Skin of body (tissue), 1 donor: ENCODE measurements at regions not wholly inside any gene's neighbourhood (a gene's known extent, or its start where the extent isn't known, plus 50 kb on each side); places are given as distances from the start of the nearest gene placed in this dataset.

Experiments used
- DNase-seq: peaks from one replicate; lab custom pipeline; 2025; lab: John Stamatoyannopoulos, UW

DNA sequence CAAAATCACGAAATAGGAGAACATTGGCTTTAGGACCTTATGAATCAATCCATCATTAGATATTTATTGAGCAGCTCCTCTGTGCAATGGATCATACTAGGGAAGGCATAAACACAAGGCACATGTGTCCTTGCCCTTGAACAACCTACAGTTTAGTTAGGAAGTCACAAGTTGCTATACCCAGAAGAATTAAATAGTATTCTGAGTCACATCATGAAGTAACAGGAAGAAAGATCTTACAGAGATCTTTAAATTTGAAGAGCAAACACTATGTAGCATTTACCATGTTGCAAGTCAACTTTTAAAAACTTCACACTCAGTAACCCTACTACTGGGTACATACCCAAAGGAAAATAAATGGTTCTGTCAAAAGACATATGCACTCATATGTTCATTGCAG lies 355.2 kb upstream of the SLC14A2 start:
- no peak for DNase-seq

GRCh38 chr18:45266023-45266422 lies 349.3 kb upstream of the SLC14A2 start:
- DNase-seq: no peak

GRCh38 chr18:45267622-45268021 lies 347.7 kb upstream of the SLC14A2 start:
- no peak for DNase-seq

- DNase-seq: no peak
Observed at GRCh38 chr18:45268583-45268982, 346.7 kb upstream of the SLC14A2 start.

GRCh38 chr18:45270289-45270771 lies 344.9 kb upstream of the SLC14A2 start:
- no peak for DNase-seq

GRCh38 chr18:45274026-45274425 lies 341.2 kb upstream of the SLC14A2 start:
- no peak for DNase-seq

GRCh38 chr18:45275367-45276113 lies 339.7 kb upstream of the SLC14A2 start:
- no peak for DNase-seq

DNA sequence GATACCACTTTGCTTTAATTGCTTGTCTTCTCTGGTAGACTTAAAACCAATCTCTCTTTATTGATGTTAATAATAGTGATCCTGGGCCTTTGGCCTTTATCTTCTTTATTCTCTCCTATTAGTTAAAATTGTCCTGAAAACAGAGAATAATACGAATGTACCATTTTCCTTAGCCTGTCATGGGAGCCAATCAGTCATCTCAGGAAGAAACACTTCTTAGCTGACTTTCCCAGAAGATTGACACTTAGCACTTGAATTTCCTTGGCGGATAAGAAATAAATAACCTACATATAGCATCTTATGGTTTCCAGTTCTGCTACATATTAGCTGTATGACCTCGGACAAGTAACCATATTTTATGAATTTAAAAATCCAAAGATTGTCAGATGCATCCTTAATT lies 338.4 kb upstream of the SLC14A2 start:
- no peak for DNase-seq

DNA sequence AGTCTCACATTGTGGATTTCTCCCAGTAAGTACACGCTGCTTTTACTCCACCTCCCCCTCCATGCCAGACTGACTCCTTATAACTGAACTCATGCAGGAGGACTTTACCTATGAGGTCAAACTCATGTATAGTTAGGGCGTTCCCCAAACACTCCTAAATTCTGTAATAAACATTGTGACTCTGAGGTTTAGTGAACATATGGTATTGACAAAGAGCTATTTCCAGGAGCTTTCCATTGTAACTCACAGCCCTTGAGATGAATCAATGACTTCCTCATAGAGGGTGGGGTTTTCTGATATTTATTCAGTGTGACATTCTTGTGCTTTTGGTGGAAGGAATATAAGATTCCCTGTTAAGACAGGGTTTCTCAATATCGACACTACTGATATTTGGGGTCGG lies 337.4 kb upstream of the SLC14A2 start:
- DNase-seq: no peak

GRCh38 chr18:45280481-45281276 lies 334.6 kb upstream of the SLC14A2 start:
- no peak for DNase-seq

DNA sequence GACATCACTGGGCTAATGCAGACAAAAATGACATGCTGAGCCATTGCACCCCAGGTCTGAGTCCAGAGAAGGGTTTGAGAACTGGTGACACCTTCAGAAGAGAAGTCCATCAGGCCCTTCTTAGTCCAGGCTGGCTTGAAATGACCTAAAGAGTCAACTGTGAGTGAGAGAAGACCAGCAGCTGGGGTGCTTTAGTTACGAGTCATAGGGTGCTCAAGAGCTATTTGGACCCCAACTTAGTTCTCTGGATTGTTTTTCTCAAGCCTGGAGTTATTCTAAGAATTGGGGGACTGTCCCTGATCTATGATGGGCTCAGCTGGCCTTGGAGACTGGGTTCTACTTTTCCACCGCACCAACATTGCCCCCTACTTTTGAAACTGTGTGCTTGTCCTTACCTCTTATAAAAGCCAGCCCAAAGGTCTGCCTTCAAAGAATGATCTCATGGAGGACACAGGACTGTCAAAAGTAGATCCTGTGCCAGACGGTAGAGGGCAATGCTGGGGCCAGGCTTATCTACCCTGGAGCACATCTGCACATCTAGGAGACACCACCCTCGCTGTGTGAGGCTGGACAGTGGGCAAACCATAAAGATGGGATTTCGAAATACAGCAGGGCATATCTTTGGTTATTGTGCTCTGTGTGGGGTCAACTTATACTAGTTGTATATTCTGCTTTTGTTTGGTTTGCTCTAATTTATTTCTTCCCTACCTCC lies 333.0 kb upstream of the SLC14A2 start:
- no peak for DNase-seq

DNA sequence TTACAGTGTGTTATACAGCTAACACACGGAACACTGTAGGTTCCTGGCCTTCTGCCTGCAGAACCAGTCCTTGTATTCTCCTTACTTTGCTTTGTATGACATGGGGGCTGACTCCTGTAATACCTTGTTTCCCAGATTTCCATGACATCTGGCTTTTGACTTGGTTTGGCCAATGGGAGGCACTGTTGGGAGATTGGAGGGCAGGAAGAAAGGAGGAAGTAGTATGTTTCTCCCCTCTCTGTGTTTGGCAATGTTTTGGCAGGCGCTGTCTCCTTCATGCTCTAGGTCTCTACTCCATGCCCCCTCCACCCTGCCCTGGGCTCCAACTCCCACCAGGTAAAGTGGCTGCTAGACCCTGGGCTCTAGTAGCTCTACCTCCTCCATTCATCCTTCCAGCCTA lies 331.1 kb upstream of the SLC14A2 start:
- DNase-seq: no peak

- DNase-seq: no peak
Observed at GRCh38 chr18:45284851-45285250, 330.4 kb upstream of the SLC14A2 start.

- DNase-seq: no peak
Observed at GRCh38 chr18:45285251-45285650, 330.0 kb upstream of the SLC14A2 start.

DNA sequence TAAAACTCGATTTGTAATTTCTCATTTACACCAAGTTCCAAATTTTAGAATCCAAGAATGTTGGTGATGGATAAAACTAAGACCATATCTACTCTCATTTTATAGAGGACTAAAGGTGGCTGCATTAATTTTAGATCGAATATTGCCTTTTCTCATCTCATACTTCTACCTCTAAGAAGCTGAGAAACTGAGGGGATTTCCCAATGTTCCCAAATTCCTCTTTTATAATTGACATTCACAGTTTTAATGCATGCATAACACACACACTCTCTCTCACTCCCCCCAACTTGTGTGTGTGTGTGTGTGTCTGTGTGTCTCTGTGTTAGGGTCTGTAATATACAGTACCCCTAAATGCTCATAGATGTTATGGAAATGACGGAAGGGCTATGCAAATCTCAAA lies 328.8 kb upstream of the SLC14A2 start:
- no peak for DNase-seq

- no peak for DNase-seq
Observed at GRCh38 chr18:45287531-45287930, 327.7 kb upstream of the SLC14A2 start.

DNA sequence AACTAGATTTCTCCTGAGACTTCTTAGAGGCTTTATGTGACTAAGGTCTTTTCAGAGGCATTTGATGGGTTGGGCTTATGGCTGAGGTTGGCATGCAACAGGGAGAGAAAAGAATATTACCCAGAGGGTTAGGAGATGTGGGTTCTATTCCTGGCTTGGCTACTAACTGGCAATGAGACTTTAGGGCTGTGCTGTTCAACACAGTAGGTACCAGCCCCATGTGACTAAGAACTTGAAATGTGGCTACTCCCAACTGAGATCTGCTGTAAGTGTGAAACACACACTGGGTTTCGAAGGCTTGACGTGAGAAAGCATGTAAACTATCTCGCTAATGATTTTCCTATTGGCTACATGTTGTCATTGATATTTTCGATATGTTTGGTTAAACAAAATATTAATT lies 324.9 kb upstream of the SLC14A2 start:
- DNase-seq: no peak

DNA sequence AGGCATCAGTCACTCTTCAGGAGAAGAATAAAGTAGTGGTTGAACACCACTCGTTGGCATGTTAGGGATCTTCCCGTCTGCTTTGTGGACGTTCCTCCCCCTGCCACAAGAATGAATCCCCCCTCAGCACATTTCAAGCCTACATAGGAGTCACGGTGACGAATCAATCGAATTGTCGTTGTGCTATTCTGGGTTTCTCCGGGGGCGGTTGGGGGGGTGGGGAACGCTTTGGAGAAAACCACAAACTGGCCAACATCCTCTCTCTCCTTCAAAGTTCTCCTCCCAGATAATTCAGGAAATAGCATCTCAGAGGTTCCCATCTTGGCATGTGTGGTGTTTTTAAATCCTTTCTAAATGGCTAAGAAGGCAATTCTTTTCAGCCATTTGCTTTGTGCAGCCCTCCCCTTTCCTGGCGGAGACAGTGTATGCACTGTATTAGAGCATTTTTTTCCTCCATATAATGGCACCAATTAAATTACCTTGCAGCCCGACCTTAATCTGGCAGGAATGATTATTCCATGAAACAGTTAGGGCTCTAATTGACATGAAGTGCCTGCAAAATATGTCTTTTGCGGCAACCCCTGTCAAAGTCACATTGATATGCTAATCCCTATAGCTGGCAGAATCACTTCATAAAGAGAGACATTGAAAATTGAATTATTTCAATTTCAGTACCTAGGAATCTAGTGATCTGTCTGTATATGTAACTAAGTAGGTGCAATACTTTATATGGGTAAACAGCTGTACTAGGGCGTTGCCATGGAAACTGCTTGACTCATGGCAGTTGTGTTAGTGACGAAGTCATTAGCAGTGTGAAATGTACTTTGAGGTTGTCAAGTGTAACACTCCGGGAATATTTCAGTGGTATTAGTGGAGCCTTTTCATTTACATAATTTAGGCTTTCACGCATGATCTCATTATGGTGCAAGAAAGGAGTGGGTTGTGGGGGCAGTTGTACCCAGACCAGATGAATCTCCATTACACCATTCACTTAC lies 323.4 kb upstream of the SLC14A2 start:
- no peak for DNase-seq

GRCh38 chr18:45295388-45295787 lies 319.9 kb upstream of the SLC14A2 start:
- no peak for DNase-seq

DNA sequence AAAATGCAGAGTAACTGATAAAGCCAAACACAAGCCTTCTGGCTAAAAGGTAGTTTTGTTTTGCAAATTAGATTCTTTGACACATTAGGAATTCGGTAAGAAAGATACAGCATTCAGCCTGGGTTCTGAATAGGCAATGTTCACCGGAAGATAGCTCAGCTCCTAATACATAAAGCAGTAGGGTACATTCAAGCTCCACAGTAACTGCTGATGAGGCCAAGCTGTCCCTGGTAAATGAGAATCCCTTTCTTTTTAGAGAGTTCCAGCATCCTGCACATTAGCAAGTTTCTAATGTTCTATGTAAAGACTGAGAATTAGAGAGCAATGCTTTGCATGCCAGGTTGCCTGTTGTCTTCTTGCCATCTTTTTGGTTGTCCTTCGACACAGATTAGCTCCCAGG lies 316.3 kb upstream of the SLC14A2 start:
- DNase-seq: no peak

DNA sequence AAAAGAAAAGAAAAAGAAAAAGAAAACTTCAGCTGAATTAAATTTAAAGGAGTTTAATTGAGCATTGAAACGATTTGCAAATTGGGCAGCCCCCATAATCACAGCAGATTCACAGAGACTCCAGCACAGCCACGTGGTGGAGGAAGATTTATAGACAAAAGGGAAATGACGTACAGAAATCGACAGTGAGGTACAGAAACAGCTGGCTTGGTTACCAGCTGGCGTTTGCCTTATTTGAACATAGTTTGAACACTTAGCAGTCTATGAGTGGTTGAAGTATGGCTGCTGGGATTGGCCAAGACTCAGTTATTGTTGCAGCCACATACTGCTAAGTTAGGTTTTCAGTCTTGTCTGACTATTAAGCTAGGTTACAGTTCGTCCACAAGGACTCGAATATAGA lies 312.2 kb upstream of the SLC14A2 start:
- DNase-seq: no peak
